ENCODE measurements at regions not wholly inside any gene's neighbourhood (a gene's known extent, or its start where the extent isn't known, plus 50 kb on each side); places are given as distances from the start of the nearest gene placed in this dataset.

GRCh38 chr17:45722161-45722560 lies 62.0 kb upstream of the CRHR1 start:
- TF ChIP-seq ZBTB7A (IDR thresholded peaks at IDR 0.05; ENCODE audit: low read depth) (no peak), RAD21 (IDR thresholded peaks at IDR 0.05; ENCODE audit: low read depth) (peak; percentile 66)

DNA sequence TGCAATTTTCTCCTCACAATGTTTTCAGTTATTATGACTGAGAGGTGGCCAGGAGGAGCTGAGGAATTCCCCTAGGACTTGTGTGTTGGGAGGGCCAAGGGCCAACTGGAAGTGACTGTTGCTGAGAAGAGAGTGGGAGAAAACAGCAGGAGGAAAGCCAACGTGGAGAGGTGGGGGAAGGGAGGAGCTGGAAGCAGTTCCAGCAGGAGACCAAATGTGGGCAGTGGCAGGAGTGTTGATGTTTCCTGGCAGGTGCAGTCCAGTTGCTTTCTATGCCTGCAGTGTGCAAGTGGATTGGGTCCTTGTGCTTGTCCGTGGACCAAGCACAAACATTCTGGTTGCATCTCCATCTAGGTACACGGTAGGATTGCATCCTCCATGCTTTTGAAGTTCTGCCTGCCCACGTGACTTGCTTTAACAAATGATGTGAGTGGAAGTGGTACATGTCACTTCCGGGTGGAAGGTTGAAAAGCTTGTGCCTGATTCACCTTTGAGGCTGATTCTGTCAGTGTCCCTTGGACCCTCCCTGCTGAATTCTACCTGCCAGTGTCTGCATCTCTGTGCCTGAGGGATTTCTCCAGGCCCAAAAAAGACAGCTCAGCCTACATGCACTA lies 54.7 kb upstream of the CRHR1 start:
- TF ChIP-seq NFIC (IDR thresholded peaks at IDR 0.05) (no peak), CREB1 (IDR thresholded peaks at IDR 0.05; ENCODE audit: low read depth) (no peak), EGR1 (IDR thresholded peaks at IDR 0.05) (no peak), TAF1 (IDR thresholded peaks at IDR 0.05; ENCODE audit: low read depth) (no peak)

- no peak for TF ChIP-seq YY1 (IDR thresholded peaks at IDR 0.05; ENCODE audit: low read depth)
- no peak for TF ChIP-seq ZBTB7A (IDR thresholded peaks at IDR 0.05; ENCODE audit: low read depth)
- TF ChIP-seq EP300 (IDR thresholded peaks at IDR 0.05; ENCODE audit: borderline replicate concordance): no peak
- TF ChIP-seq NFIC (IDR thresholded peaks at IDR 0.05): no peak
- no peak for TF ChIP-seq FOXM1 (IDR thresholded peaks at IDR 0.05; ENCODE audit: borderline replicate concordance, low read depth)
- no peak for TF ChIP-seq CEBPB (IDR thresholded peaks at IDR 0.05)
- no peak for TF ChIP-seq CREB1 (IDR thresholded peaks at IDR 0.05; ENCODE audit: low read depth)
- TF ChIP-seq TAF1 (IDR thresholded peaks at IDR 0.05; ENCODE audit: low read depth): no peak
- no peak for TF ChIP-seq REST (IDR thresholded peaks at IDR 0.05; ENCODE audit: low read depth)
- TF ChIP-seq RAD21 (IDR thresholded peaks at IDR 0.05; ENCODE audit: low read depth): no peak
- TF ChIP-seq TCF12 (IDR thresholded peaks at IDR 0.05; ENCODE audit: low read depth): no peak
- no peak for TF ChIP-seq TEAD4 (IDR thresholded peaks at IDR 0.05)
- TF ChIP-seq USF1 (IDR thresholded peaks at IDR 0.05): no peak
- TF ChIP-seq, protein P1, sequence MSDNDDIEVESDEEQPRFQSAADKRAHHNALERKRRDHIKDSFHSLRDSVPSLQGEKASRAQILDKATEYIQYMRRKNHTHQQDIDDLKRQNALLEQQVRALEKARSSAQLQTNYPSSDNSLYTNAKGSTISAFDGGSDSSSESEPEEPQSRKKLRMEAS (IDR thresholded peaks at IDR 0.05): no peak
- no peak for TF ChIP-seq EGR1 (IDR thresholded peaks at IDR 0.05)
These were observed 53.9 kb upstream of the CRHR1 start for GRCh38 chr17:45730192-45730591.

DNA sequence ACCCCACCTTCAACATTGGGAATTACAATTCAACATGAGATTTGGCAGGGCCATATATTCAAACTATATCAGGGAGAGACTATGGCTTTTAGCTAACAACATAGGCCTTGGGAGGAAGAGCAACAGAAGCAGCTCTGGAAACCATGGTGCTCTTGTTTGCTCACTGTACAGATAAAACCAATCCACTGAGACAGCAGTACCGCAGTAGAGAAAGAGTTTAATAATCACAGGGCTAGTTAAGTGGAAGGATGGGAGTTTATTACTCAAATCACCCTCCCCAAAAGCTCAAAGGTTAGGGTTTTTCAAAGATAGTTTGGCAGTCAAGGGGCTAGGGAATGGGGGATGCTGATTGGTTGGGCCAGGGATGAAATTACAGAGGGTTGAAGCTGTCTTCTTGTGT lies 52.7 kb upstream of the CRHR1 start:
- TF ChIP-seq RAD21 (IDR thresholded peaks at IDR 0.05; ENCODE audit: low read depth) (no peak), USF1 (IDR thresholded peaks at IDR 0.05) (peak; percentile 21; the same call in 1 of the 2 replicates), EP300 (IDR thresholded peaks at IDR 0.05; ENCODE audit: borderline replicate concordance) (no peak), YY1 (IDR thresholded peaks at IDR 0.05; ENCODE audit: low read depth) (no peak), NFIC (IDR thresholded peaks at IDR 0.05) (no peak)
- TF ChIP-seq, protein P1 (IDR thresholded peaks at IDR 0.05): no peak

GRCh38 chr17:45732926-45733505 lies 51.1 kb upstream of the CRHR1 start:
- TF ChIP-seq ZBTB7A (IDR thresholded peaks at IDR 0.05; ENCODE audit: low read depth) (no peak), CEBPB (IDR thresholded peaks at IDR 0.05) (no peak), USF1 (IDR thresholded peaks at IDR 0.05) (no peak), YY1 (IDR thresholded peaks at IDR 0.05; ENCODE audit: low read depth) (no peak), TEAD4 (IDR thresholded peaks at IDR 0.05) (no peak), EGR1 (IDR thresholded peaks at IDR 0.05) (no peak), CREB1 (IDR thresholded peaks at IDR 0.05; ENCODE audit: low read depth) (no peak), RAD21 (IDR thresholded peaks at IDR 0.05; ENCODE audit: low read depth) (no peak), FOXM1 (IDR thresholded peaks at IDR 0.05; ENCODE audit: borderline replicate concordance, low read depth) (no peak)

- no peak for TF ChIP-seq TEAD4 (IDR thresholded peaks at IDR 0.05)
- TF ChIP-seq, protein P1 (IDR thresholded peaks at IDR 0.05): no peak
- TF ChIP-seq USF1 (IDR thresholded peaks at IDR 0.05): no peak
- no peak for TF ChIP-seq RAD21 (IDR thresholded peaks at IDR 0.05; ENCODE audit: low read depth)
- TF ChIP-seq TAF1 (IDR thresholded peaks at IDR 0.05; ENCODE audit: low read depth): no peak
- TF ChIP-seq NFIC (IDR thresholded peaks at IDR 0.05): no peak
- no peak for TF ChIP-seq EP300 (IDR thresholded peaks at IDR 0.05; ENCODE audit: borderline replicate concordance)
- no peak for TF ChIP-seq ZBTB7A (IDR thresholded peaks at IDR 0.05; ENCODE audit: low read depth)
- TF ChIP-seq EGR1 (IDR thresholded peaks at IDR 0.05): no peak
- TF ChIP-seq FOXM1 (IDR thresholded peaks at IDR 0.05; ENCODE audit: borderline replicate concordance, low read depth): no peak
- TF ChIP-seq CREB1 (IDR thresholded peaks at IDR 0.05; ENCODE audit: low read depth): no peak
- TF ChIP-seq YY1 (IDR thresholded peaks at IDR 0.05; ENCODE audit: low read depth): no peak
- no peak for TF ChIP-seq REST (IDR thresholded peaks at IDR 0.05; ENCODE audit: low read depth)
- TF ChIP-seq CEBPB (IDR thresholded peaks at IDR 0.05): no peak
- TF ChIP-seq TCF12 (IDR thresholded peaks at IDR 0.05; ENCODE audit: low read depth): no peak
These were observed 50.3 kb upstream of the CRHR1 start for GRCh38 chr17:45733781-45734180.
